ENCODE measurements at regions not wholly inside any gene's neighbourhood (a gene's known extent, or its start where the extent isn't known, plus 50 kb on each side); places are given as distances from the start of the nearest gene placed in this dataset.

- Histone ChIP-seq H2BK120ac (ENCODE audit: low read depth, low read length, poor library complexity, severe bottlenecking) (no peak overlapping the region), H3K79me2 (ENCODE audit: insufficient read depth, low read length) (no peaks in the 10 kb centered on the region), H3K18ac (ENCODE audit: insufficient read length, low read depth, low read length) (no peak overlapping the region), H3K9me3 (ENCODE audit: control insufficient read depth, low read depth, low read length) (no peaks in the 10 kb centered on the region), H2BK15ac (ENCODE audit: low read depth, low read length) (no peak overlapping the region), H3K27me3 (ENCODE audit: insufficient read depth, low read length) (no peaks in the 10 kb centered on the region), H2AK5ac (ENCODE audit: insufficient read length, low read length) (no peak overlapping the region), H3K4me2 (ENCODE audit: insufficient read depth, insufficient read length, low read length) (no peak overlapping the region), H2BK20ac (ENCODE audit: low read depth, low read length, poor library complexity, severe bottlenecking) (no peak overlapping the region), H2BK12ac (ENCODE audit: insufficient read length, low read depth, low read length) (no peak overlapping the region), H3K4ac (ENCODE audit: low read depth, low read length) (no peak overlapping the region), H3K14ac (ENCODE audit: insufficient read depth, low read length) (no peak overlapping the region), H4K8ac (replicated peaks; ENCODE audit: insufficient read length, low read depth, low read length) (no peak overlapping the region), H3K9ac (ENCODE audit: extremely low read depth, insufficient read length, low read length) (no peak overlapping the region), H3K4me1 (ENCODE audit: insufficient read depth, low read length) (no peaks in the 10 kb centered on the region), H3K23me2 (ENCODE audit: insufficient read length, low read depth, low read length, poor library complexity, severe bottlenecking) (no peaks in the 10 kb centered on the region), H3T11ph (ENCODE audit: low read length) (no peak overlapping the region), H3K79me1 (ENCODE audit: insufficient read depth, low read depth, low read length, poor library complexity, severe bottlenecking) (no peaks in the 10 kb centered on the region), H3K56ac (ENCODE audit: insufficient read length, low read depth, low read length) (no peak overlapping the region), H3K27ac (ENCODE audit: insufficient read length, low read depth, low read length) (no peak overlapping the region), H4K5ac (ENCODE audit: insufficient read length, low read depth, low read length) (no peak overlapping the region), H4K20me1 (ENCODE audit: control insufficient read depth, insufficient read depth, insufficient read length) (no peaks in the 10 kb centered on the region), H2BK5ac (ENCODE audit: insufficient read length, low read length) (no peak overlapping the region), H4K91ac (ENCODE audit: insufficient read length, low read depth, low read length) (no peak overlapping the region), H3K23ac (ENCODE audit: insufficient read length, low read depth, low read length) (no peak overlapping the region), H2AFZ (ENCODE audit: low read length) (no peak overlapping the region)
- TF ChIP-seq CTCF (conservative IDR thresholded peaks at IDR 0.05) = no peak
- Mint-ChIP-seq H3K9me3 (no peaks in the 10 kb centered on the region), H3K36me3 (ENCODE audit: insufficient read depth in 1 of 3, low read depth in 3 of 3) (no peaks in the 10 kb centered on the region), H3K27me3 (ENCODE audit: low read depth) (no peaks in the 10 kb centered on the region; the same call in 1 of the 2 replicates), H3K4me3 (no peak overlapping the region), H3K27ac (no peak overlapping the region), H3K4me1 (peaks cover 17 to 22% of the 10 kb centered on the region in 2 experiments)
- DNase-seq = no peak
- WGBS (ENCODE audit: extremely low coverage, insufficient read length, low lambda C conversion rate) = no CpG with 5 or more reads among the region's 5 CpGs
Measured at GRCh38 chr13:34176633-34177032, 358.7 kb downstream of the RFC3 start.

All from H9 (cell line).